ENCODE measurements at regions not wholly inside any gene's neighbourhood (a gene's known extent, or its start where the extent isn't known, plus 50 kb on each side); places are given as distances from the start of the nearest gene placed in this dataset.

DNA sequence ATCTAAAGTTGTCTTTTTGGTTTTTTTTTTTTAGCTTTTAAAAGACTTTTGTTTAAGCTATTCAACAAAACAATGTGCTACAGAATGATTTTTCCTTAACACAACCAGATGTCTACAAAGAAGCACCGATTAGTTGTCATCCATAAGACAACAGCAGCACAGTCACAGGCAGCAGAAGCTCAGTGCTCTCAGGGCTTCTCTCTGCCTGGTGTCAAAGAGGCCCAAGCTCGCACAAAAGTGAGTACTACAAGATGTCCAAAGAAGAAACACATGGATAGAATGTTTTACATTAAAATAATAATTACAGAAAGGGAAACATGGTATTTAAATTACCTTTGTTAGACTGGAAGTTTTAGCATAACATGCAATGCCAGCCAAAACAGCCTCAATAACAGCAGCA is 81.6 kb downstream of the DNAAF9 start:
- H3K4me1 ChIP-seq: no peaks in the 10 kb centered on the region
- H3K9me3 ChIP-seq: no peaks in the 10 kb centered on the region
- WGBS, 3 donors: 89 to 97% (median 92%) methylated on average over 2 of the region's 2 CpGs
- ATAC-seq (no peak), DNase-seq (no peak)
- H3K36me3 ChIP-seq (ENCODE audit: insufficient read depth in 1 of 2, low read depth in 1 of 2): peaks cover 0 to 60% of the 10 kb centered on the region in 2 donors
- intact Hi-C loops (cut with DNase I): no loop called here
- TF ChIP-seq, protein P1, sequence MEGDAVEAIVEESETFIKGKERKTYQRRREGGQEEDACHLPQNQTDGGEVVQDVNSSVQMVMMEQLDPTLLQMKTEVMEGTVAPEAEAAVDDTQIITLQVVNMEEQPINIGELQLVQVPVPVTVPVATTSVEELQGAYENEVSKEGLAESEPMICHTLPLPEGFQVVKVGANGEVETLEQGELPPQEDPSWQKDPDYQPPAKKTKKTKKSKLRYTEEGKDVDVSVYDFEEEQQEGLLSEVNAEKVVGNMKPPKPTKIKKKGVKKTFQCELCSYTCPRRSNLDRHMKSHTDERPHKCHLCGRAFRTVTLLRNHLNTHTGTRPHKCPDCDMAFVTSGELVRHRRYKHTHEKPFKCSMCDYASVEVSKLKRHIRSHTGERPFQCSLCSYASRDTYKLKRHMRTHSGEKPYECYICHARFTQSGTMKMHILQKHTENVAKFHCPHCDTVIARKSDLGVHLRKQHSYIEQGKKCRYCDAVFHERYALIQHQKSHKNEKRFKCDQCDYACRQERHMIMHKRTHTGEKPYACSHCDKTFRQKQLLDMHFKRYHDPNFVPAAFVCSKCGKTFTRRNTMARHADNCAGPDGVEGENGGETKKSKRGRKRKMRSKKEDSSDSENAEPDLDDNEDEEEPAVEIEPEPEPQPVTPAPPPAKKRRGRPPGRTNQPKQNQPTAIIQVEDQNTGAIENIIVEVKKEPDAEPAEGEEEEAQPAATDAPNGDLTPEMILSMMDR (IDR thresholded peaks at IDR 0.05): no peak
- no peak overlapping the region for H3K27ac ChIP-seq
- H3K27me3 ChIP-seq (ENCODE audit: insufficient read depth in 3 of 3, low read length in 2 of 3): no peaks in the 10 kb centered on the region
- no peak overlapping the region for H3K4me3 ChIP-seq

DNA sequence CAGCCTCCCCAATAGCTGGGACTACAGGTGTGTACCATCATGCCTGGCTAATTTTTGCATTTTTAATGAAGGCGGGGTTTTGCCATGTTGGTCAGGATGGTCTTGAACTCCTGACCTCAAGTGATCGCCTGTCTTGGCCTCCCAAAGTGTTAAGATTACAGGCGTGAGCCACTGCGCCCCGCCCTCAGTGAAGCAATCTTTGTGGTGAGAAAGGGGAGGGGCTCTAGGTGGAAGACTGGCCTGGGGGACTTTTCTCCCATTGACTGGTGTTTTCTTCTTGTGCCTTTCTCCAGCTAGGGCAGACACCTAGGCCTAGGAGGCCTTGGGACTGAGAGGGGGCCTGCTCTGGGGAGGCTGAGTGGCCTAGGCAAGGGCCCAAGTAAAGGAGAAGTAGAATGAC is 84.1 kb downstream of the DNAAF9 start:
- H3K9me3 ChIP-seq: no peaks in the 10 kb centered on the region
- no peak overlapping the region for H3K4me3 ChIP-seq
- H3K36me3 ChIP-seq (ENCODE audit: insufficient read depth in 1 of 2, low read depth in 1 of 2): peaks cover 0 to 66% of the 10 kb centered on the region in 2 donors
- TF ChIP-seq, protein P1 (IDR thresholded peaks at IDR 0.05): no peak
- H3K27me3 ChIP-seq (ENCODE audit: insufficient read depth in 3 of 3, low read length in 2 of 3): no peaks in the 10 kb centered on the region
- no peak overlapping the region for H3K27ac ChIP-seq
- no peak for DNase-seq
- WGBS, 3 donors: 92 to 95% (median 95%) methylated on average over 5 of the region's 5 CpGs
- intact Hi-C loops (cut with DNase I): no loop called here
- no peaks in the 10 kb centered on the region for H3K4me1 ChIP-seq
- no peak for ATAC-seq

DNA sequence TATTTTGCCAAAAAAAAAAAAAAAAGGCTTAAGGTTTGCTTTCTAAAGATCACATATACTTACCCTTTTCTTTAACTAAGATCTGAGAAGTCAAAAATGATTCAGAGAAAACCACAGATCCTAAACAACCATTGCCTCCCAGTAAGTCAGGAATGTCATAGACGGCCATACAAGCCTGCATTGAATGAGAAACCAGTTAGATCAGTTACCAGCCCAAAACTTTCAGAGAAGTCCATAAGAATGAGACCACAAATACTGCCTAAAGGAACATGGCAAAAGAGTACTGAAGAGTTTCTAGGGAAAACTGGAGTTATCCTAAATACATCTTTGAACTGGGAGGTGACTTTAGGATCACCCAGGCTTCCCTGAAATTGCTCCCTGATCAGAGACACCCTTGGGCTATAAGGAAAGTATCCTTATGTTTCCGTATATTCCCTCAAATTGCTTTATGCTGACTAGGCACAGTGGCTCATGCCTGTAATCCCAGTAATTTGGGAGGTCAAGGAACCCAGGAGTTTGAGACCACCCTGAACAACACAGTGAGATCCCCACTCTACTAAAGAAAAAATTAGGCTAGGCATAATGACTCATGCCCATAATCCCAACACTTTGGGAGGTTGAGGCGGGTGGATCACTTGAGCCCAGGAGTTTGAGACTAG is 79.4 kb upstream of the SLC4A11 start:
- intact Hi-C loops (cut with DNase I): loop anchor here (5.0 kb wide), 2 partner anchors 201 to 266 kb away; no protein-coding TSS in a partner anchor
- ATAC-seq (no peak), DNase-seq (no peak)
- TF ChIP-seq, protein P1 (IDR thresholded peaks at IDR 0.05): no peak
- no peak overlapping the region for H3K4me3 ChIP-seq
- H3K36me3 ChIP-seq (ENCODE audit: insufficient read depth in 1 of 2, low read depth in 1 of 2): peaks cover 0 to 65% of the 10 kb centered on the region in 2 donors
- no peaks in the 10 kb centered on the region for H3K27me3 ChIP-seq (ENCODE audit: insufficient read depth in 3 of 3, low read length in 2 of 3)
- WGBS, 3 donors: 79 to 98% (median 80%) methylated on average over 3 of the region's 3 CpGs
- H3K4me1 ChIP-seq: peaks cover 19% of the 10 kb centered on the region
- H3K9me3 ChIP-seq: no peaks in the 10 kb centered on the region
- no peak overlapping the region for H3K27ac ChIP-seq

DNA sequence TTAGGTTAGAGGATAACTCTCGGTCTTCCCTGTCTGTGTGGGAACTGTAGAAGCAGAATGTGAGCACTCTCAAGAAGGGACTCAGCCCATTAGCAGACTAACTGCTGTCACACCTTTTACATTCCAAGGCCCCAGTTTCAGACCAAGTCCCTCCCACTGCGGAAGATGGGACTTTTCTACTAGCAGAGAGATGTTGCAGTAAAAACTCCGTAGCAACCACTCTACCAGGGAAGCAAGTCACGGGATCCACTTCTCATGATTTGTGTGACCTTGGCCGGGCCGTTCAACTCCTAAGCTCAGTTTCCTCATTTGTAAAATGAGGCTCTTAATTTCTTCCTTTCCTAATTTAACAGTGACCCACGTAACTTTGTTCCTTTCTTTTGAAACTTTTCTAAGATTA is 77.1 kb upstream of the SLC4A11 start:
- Histone ChIP-seq H3K4me1 (peaks cover 41% of the 10 kb centered on the region), H3K27me3 (ENCODE audit: insufficient read depth in 3 of 3, low read length in 2 of 3) (no peaks in the 10 kb centered on the region), H3K4me3 (no peak overlapping the region), H3K9me3 (no peaks in the 10 kb centered on the region), H3K36me3 (ENCODE audit: insufficient read depth in 1 of 2, low read depth in 1 of 2) (peaks cover 0 to 44% of the 10 kb centered on the region in 2 donors), H3K27ac (no peak overlapping the region)
- ATAC-seq (no peak), DNase-seq (no peak)
- intact Hi-C loops (cut with DNase I): loop anchor here (2.0 to 5.0 kb wide), 3 partner anchors 199 to 264 kb away; no protein-coding TSS in a partner anchor
- TF ChIP-seq, protein P1 (IDR thresholded peaks at IDR 0.05): no peak
- WGBS, 3 donors: 72 to 93% (median 78%) methylated on average over 7 of the region's 7 CpGs

DNA sequence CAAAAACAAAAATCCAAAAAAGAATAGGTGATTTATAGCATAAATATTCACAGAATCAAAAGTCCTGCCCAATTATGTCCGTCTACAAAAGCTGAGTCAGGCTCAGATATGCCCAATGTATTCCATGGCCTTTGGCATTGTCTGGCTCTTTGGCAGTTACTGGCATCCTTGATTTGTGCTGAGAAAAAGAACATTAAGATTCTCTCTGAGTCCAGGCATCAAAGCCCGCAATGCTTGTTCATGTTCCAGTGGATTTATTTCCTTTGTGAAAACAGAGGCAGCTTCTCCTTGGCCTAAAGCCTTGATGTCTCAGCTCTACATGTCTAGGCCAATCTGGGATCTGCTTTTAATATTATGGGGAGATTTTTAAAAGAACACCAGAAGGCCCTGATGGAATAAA is 76.1 kb upstream of the SLC4A11 start:
- WGBS, 3 donors: 37 to 76% (median 45%) methylated on average over 2 of the region's 2 CpGs
- H3K9me3 ChIP-seq: no peaks in the 10 kb centered on the region
- ATAC-seq: no peak
- peaks cover 0 to 34% of the 10 kb centered on the region in 2 donors for H3K36me3 ChIP-seq (ENCODE audit: insufficient read depth in 1 of 2, low read depth in 1 of 2)
- peak overlapping the region; percentile 73 for H3K27ac ChIP-seq
- H3K27me3 ChIP-seq (ENCODE audit: insufficient read depth in 3 of 3, low read length in 2 of 3): no peaks in the 10 kb centered on the region
- no peak overlapping the region for H3K4me3 ChIP-seq
- DNase-seq: no peak
- H3K4me1 ChIP-seq: peaks cover 42% of the 10 kb centered on the region
- intact Hi-C loops (cut with DNase I): loop anchor here (5.0 kb wide), 2 partner anchors 198 to 263 kb away; no protein-coding TSS in a partner anchor
- TF ChIP-seq, protein P1 (IDR thresholded peaks at IDR 0.05): no peak

All from psoas muscle (tissue), 7 donors.